CD8-positive, alpha-beta memory T cell (primary cell): ENCODE measurements at regions not wholly inside any gene's neighbourhood (a gene's known extent, or its start where the extent isn't known, plus 50 kb on each side); places are given as distances from the start of the nearest gene placed in this dataset.

ENCODE experiments used
- CTCF ChIA-PET: fragments of 350-600 bp; sonication (Branson Sonifier 250); formaldehyde crosslinking; loops from one replicate; lab custom pipeline; 2021; ENCODE audit warnings: antibody characterized with exemption; lab: Charles Lee
- POLR2A ChIA-PET: fragments of 350-600 bp; sonication (Branson Sonifier 250); formaldehyde crosslinking; loops from one replicate; lab custom pipeline; 2021; ENCODE audit warnings: antibody characterized with exemption; lab: Charles Lee
- DNase-seq, 5 donors: peaks; one replicate each; pipeline versions ENCODE4 v3.0.0 to v3.0.0-alpha.2; 2020 to 2022; ENCODE audit warnings: mixed read lengths in 1 of 5
- H3K27ac ChIP-seq: one replicate; pipeline ENCODE4 v1.7.0; 2013; ENCODE audit warnings: low read depth, mild to moderate bottlenecking, low read length, moderate library complexity
- H3K27me3 ChIP-seq: 2 replicates; pipeline ENCODE4 v1.7.0; 2013; ENCODE audit warnings: low read length, mild to moderate bottlenecking; ENCODE audit not compliant: insufficient read depth, poor library complexity, severe bottlenecking
- H3K36me3 ChIP-seq: 2 replicates; pipeline ENCODE4 v1.7.0; 2013; ENCODE audit warnings: mild to moderate bottlenecking, low read length, moderate library complexity; ENCODE audit not compliant: insufficient read depth
- H3K4me1 ChIP-seq: 2 replicates; pipeline ENCODE4 v1.7.0; 2013; ENCODE audit warnings: mild to moderate bottlenecking, low read length, moderate library complexity; ENCODE audit not compliant: insufficient read depth
- H3K4me3 ChIP-seq: 2 replicates; pipeline ENCODE4 v1.7.0; 2013; ENCODE audit warnings: mild to moderate bottlenecking, low read length
- H3K9me3 ChIP-seq: 2 replicates; pipeline ENCODE4 v1.7.0; 2013; ENCODE audit warnings: mild to moderate bottlenecking, low read length
- H3K27ac Mint-ChIP-seq, 8 donors: one replicate each; pipeline ENCODE4 v1.8.0; 2020 to 2021; ENCODE audit warnings: mixed read lengths in 8 of 8, mild to moderate bottlenecking in 6 of 8, inconsistent platforms in 3 of 8, moderate library complexity in 3 of 8
- H3K27me3 Mint-ChIP-seq, 2 donors: one replicate each; pipeline ENCODE4 v1.8.0; 2020 to 2021; ENCODE audit warnings: mixed read lengths in 2 of 2, mild to moderate bottlenecking in 1 of 2, moderate library complexity in 1 of 2
- H3K36me3 Mint-ChIP-seq, 3 donors: one replicate each; pipeline ENCODE4 v1.8.0; 2020 to 2021; ENCODE audit warnings: mixed read lengths in 3 of 3, inconsistent platforms in 1 of 3, mild to moderate bottlenecking in 1 of 3
- H3K4me1 Mint-ChIP-seq, 3 donors: one replicate each; pipeline ENCODE4 v1.8.0; 2020 to 2021; ENCODE audit warnings: mixed read lengths in 3 of 3, inconsistent platforms in 1 of 3, mild to moderate bottlenecking in 1 of 3
- H3K4me3 Mint-ChIP-seq, 7 donors: one replicate each; pipeline ENCODE4 v1.8.0; 2020 to 2021; ENCODE audit warnings: mixed read lengths in 7 of 7, mild to moderate bottlenecking in 6 of 7, moderate library complexity in 4 of 7, inconsistent platforms in 2 of 7
- H3K9me3 Mint-ChIP-seq, 5 donors: one replicate each; pipeline ENCODE4 v1.8.0; 2020 to 2022; ENCODE audit warnings: mixed read lengths in 5 of 5, mild to moderate bottlenecking in 3 of 5, moderate library complexity in 2 of 5, inconsistent platforms in 1 of 5

- no peak overlapping the region for H3K27ac Mint-ChIP-seq
- no peak overlapping the region for H3K4me3 ChIP-seq
- no peaks in the 10 kb centered on the region for H3K9me3 ChIP-seq
- no peak overlapping the region for H3K4me3 Mint-ChIP-seq
- CTCF ChIA-PET: no interaction called here
- H3K4me1 Mint-ChIP-seq: no peaks in the 10 kb centered on the region
- no peaks in the 10 kb centered on the region for H3K4me1 ChIP-seq
- no peaks in the 10 kb centered on the region for H3K36me3 ChIP-seq
- POLR2A ChIA-PET: no interaction called here
- H3K9me3 Mint-ChIP-seq: peaks cover 0 to 5% (median 0%) of the 10 kb centered on the region in 5 donors
- H3K27me3 Mint-ChIP-seq: peaks cover 1 to 20% of the 10 kb centered on the region in 2 donors
- H3K36me3 Mint-ChIP-seq: no peaks in the 10 kb centered on the region
- DNase-seq: no peak
- no peaks in the 10 kb centered on the region for H3K27me3 ChIP-seq
- H3K27ac ChIP-seq: no peak overlapping the region
Measured at GRCh38 chr19:31451686-31452330, 102.6 kb upstream of the TSHZ3 start.

- H3K27me3 Mint-ChIP-seq: peaks cover 3 to 11% of the 10 kb centered on the region in 2 donors
- H3K4me1 ChIP-seq: no peaks in the 10 kb centered on the region
- H3K4me3 ChIP-seq: no peak overlapping the region
- H3K36me3 ChIP-seq: no peaks in the 10 kb centered on the region
- no peak overlapping the region for H3K27ac Mint-ChIP-seq
- H3K27me3 ChIP-seq: no peaks in the 10 kb centered on the region
- ChIA-PET CTCF (no interaction called here), POLR2A (no interaction called here)
- no peaks in the 10 kb centered on the region for H3K9me3 ChIP-seq
- no peak overlapping the region for H3K27ac ChIP-seq
- H3K4me1 Mint-ChIP-seq: no peaks in the 10 kb centered on the region
- H3K36me3 Mint-ChIP-seq: no peaks in the 10 kb centered on the region
- H3K4me3 Mint-ChIP-seq: no peak overlapping the region
- DNase-seq: no peak
- H3K9me3 Mint-ChIP-seq: no peaks in the 10 kb centered on the region
Measured at GRCh38 chr19:31459430-31459829, 110.2 kb upstream of the TSHZ3 start.

- Mint-ChIP-seq H3K27me3 (peaks cover 5 to 11% of the 10 kb centered on the region in 2 donors), H3K36me3 (no peaks in the 10 kb centered on the region), H3K27ac (no peak overlapping the region), H3K4me3 (no peak overlapping the region), H3K9me3 (no peaks in the 10 kb centered on the region), H3K4me1 (no peaks in the 10 kb centered on the region)
- Histone ChIP-seq H3K4me1 (no peaks in the 10 kb centered on the region), H3K36me3 (no peaks in the 10 kb centered on the region), H3K27ac (no peak overlapping the region), H3K9me3 (no peaks in the 10 kb centered on the region), H3K27me3 (no peaks in the 10 kb centered on the region), H3K4me3 (no peak overlapping the region)
- no peak for DNase-seq
- POLR2A ChIA-PET: no interaction called here
- CTCF ChIA-PET: no interaction called here
Measured at GRCh38 chr19:31461814-31462539, 112.7 kb upstream of the TSHZ3 start.

- CTCF ChIA-PET: no interaction called here
- POLR2A ChIA-PET: no interaction called here
- Mint-ChIP-seq H3K27ac (no peak overlapping the region), H3K9me3 (peaks cover 0 to 2% (median 0%) of the 10 kb centered on the region in 5 donors), H3K27me3 (peaks cover 2 to 12% of the 10 kb centered on the region in 2 donors), H3K4me3 (no peak overlapping the region), H3K36me3 (no peaks in the 10 kb centered on the region), H3K4me1 (no peaks in the 10 kb centered on the region)
- no peaks in the 10 kb centered on the region for H3K27me3 ChIP-seq
- DNase-seq: no peak
- H3K4me1 ChIP-seq: no peaks in the 10 kb centered on the region
- no peaks in the 10 kb centered on the region for H3K36me3 ChIP-seq
- no peaks in the 10 kb centered on the region for H3K9me3 ChIP-seq
- no peak overlapping the region for H3K27ac ChIP-seq
- H3K4me3 ChIP-seq: no peak overlapping the region
Measured at GRCh38 chr19:31470229-31470939, 121.1 kb upstream of the TSHZ3 start.

GRCh38 chr19:31470952-31471351 is 121.7 kb upstream of the TSHZ3 start:
- Mint-ChIP-seq H3K27me3 (peaks cover 2 to 12% of the 10 kb centered on the region in 2 donors), H3K36me3 (no peaks in the 10 kb centered on the region), H3K4me3 (no peak overlapping the region), H3K27ac (peak overlapping the region in 1 of 8 donors; percentile 27), H3K9me3 (peaks cover 0 to 2% (median 0%) of the 10 kb centered on the region in 5 donors), H3K4me1 (no peaks in the 10 kb centered on the region)
- H3K36me3 ChIP-seq: no peaks in the 10 kb centered on the region
- CTCF ChIA-PET: no interaction called here
- H3K4me1 ChIP-seq: no peaks in the 10 kb centered on the region
- H3K27ac ChIP-seq: no peak overlapping the region
- no peaks in the 10 kb centered on the region for H3K9me3 ChIP-seq
- POLR2A ChIA-PET: no interaction called here
- no peak for DNase-seq
- no peaks in the 10 kb centered on the region for H3K27me3 ChIP-seq
- no peak overlapping the region for H3K4me3 ChIP-seq

GRCh38 chr19:31478241-31478640 is 129.0 kb upstream of the TSHZ3 start:
- Mint-ChIP-seq H3K4me1 (no peaks in the 10 kb centered on the region), H3K27me3 (peaks cover 5 to 7% of the 10 kb centered on the region in 2 donors), H3K36me3 (no peaks in the 10 kb centered on the region), H3K9me3 (peaks cover 0 to 6% (median 0%) of the 10 kb centered on the region in 5 donors), H3K27ac (no peak overlapping the region), H3K4me3 (no peak overlapping the region)
- no peak overlapping the region for H3K27ac ChIP-seq
- ChIA-PET CTCF (interaction anchor here (0.7 kb wide), 1 partner anchor 55 kb away, joined by 4 read pairs; no protein-coding TSS in a partner anchor), POLR2A (no interaction called here)
- H3K4me1 ChIP-seq: no peaks in the 10 kb centered on the region
- no peak overlapping the region for H3K4me3 ChIP-seq
- DNase-seq: no peak
- no peaks in the 10 kb centered on the region for H3K27me3 ChIP-seq
- H3K36me3 ChIP-seq: no peaks in the 10 kb centered on the region
- no peaks in the 10 kb centered on the region for H3K9me3 ChIP-seq

GRCh38 chr19:31483226-31483857 is 134.1 kb upstream of the TSHZ3 start:
- Mint-ChIP-seq H3K4me1 (no peaks in the 10 kb centered on the region), H3K4me3 (no peak overlapping the region), H3K36me3 (no peaks in the 10 kb centered on the region), H3K27ac (no peak overlapping the region), H3K27me3 (peaks cover 5% of the 10 kb centered on the region in 2 donors), H3K9me3 (peaks cover 0 to 12% (median 5%) of the 10 kb centered on the region in 5 donors)
- CTCF ChIA-PET: no interaction called here
- Histone ChIP-seq H3K27ac (no peak overlapping the region), H3K9me3 (no peaks in the 10 kb centered on the region), H3K4me3 (no peak overlapping the region), H3K36me3 (no peaks in the 10 kb centered on the region), H3K4me1 (no peaks in the 10 kb centered on the region), H3K27me3 (no peaks in the 10 kb centered on the region)
- POLR2A ChIA-PET: no interaction called here
- no peak for DNase-seq
